Colon (tissue), 2 donors: ENCODE measurements at regions not wholly inside any gene's neighbourhood (a gene's known extent, or its start where the extent isn't known, plus 50 kb on each side); places are given as distances from the start of the nearest gene placed in this dataset.

Source experiments
- FAIRE-seq: peaks from 2 replicates; lab custom pipeline; 2012; peaks lifted over from hg19 to GRCh38; lab: Jason Lieb, UNC
- donor health status: control.
- donor health status: control.

DNA sequence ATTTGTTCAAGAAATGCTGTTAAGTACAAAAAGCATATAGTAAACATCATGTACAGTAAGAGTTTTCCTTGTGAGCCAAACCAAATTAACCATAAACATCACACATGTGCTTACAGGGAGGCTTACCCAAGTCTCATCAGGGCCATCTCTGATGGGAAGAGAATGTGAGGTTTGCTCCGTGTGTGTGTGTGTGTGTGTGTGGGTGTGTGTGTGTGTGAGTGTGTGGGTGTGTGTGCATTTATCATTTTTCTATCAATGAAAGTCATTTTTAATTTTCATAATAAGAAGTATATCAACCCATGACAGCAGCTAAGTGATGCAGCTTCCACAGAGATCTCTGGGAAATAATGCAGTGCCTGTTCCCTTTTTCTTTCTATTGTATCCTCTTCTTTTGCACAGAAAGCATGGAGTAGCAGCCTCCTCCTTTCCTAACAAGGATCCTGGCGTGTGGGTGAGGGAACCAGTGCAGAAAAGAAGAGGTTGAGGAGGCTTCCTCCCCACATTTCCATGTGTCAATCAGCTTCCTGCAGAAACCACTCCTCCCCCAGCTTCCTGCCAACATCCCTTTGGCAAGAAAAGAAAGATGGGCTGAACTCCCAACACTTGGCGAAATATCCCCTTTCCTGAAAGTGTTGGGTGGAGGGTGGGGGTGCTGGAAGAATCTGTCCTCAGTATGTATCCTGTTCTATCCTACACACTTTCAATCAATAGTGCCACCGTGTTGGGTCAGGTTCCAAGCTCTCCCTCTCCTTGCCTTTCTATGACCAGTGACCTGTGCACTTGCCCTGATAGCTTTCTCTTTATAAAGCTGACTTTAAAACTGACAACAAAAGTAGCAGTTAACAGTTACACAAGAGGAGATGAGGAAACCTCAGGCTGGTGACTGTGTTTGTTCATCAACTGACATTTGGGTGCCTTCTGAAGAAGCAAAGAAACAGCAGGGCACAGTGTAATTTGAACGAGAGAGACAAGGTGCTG is 251.8 kb upstream of the CITED2 start:
- no peak for FAIRE-seq

DNA sequence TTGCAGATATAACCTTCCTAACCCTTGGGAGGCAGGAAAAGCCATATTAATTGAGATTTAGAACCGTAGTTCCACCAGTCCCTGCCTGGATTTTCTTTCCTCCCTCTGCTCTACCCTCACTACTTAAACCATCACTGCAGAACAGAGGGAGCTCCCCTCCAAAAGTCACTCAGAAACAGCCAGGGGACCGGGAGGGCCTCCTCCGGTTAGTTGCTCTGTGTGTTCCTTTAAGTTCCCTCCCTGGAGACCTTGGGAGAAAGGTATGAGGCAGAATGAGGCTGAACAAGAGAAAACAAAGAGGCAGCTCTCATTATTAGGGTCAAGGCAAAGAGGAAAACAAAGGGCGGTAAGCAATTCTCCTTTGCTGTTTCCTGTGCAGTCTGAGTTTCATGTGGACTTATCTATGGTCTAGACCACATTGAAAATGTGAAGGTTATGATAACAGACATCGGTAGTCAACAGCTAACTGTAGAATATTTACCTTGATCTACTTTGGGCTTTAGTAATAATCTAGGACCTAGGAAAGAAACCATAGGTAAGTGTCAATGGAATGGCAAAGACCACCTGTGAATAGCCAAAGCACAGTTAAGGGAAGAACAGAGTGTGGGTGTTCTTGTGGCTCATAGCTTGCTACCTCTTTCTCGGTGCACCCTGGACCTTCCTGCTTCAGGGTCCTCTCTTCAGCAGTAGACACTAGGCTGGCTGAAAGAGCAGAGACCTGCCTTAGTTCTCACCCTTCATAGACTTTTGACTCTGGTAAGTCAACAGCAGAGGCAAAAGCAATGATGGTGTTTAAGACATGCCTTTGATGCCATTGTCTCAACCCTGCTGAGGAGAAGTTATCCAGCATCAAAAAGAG is 250.9 kb upstream of the CITED2 start:
- no peak for FAIRE-seq

DNA sequence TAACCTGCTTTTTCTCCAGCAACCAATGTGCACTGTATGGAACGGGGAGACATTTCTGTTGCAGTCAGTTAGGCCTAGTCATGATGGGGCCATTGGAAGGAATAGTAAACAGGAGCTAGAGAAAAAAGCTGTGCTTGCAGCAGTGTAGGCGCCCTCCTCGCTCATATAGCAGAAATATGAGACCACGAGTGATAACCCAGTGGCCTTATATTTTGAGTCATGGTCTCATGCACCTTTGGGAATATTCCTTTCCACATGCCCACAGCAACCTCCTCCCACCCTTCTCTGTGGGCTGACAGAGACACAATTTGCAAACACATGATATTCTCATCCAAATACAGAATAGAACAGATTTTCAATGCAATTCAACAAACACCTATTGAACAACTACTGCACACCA is 248.9 kb upstream of the CITED2 start:
- no peak for FAIRE-seq

DNA sequence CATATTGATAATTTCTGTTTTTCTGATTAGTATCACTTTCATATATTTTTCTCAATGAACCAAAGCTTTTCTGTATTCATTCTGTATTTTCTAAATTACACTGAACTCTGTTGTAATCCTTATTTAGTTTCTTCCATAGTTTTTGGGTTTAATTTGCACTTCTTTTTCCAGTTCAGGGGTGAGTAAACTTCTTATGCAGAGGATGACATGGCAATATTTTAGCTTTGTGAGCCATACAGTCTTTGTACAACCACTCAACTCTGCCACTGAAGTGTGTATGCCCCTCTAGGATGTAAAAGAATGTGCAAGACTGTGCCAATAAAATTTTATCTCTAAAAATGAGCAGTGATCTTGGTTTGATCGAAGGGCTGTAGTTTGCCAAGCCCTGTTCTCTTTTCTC is 239.0 kb upstream of the CITED2 start:
- no peak for FAIRE-seq

DNA sequence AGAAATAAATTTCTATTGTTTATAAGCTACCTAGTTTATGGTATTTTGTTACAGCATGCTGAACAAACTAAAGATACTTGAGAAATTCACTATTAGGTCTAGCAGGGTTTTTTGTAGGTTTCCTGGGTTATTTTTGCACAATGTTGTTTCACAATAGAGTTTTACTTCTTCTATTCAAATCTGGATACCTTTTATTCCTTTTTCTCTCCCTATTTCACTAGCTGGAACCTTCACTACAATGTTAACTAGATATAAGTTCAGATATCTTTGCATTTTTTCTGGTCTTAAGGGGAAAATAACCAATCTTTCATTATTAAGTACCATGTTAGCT is 237.7 kb upstream of the CITED2 start:
- no peak for FAIRE-seq

DNA sequence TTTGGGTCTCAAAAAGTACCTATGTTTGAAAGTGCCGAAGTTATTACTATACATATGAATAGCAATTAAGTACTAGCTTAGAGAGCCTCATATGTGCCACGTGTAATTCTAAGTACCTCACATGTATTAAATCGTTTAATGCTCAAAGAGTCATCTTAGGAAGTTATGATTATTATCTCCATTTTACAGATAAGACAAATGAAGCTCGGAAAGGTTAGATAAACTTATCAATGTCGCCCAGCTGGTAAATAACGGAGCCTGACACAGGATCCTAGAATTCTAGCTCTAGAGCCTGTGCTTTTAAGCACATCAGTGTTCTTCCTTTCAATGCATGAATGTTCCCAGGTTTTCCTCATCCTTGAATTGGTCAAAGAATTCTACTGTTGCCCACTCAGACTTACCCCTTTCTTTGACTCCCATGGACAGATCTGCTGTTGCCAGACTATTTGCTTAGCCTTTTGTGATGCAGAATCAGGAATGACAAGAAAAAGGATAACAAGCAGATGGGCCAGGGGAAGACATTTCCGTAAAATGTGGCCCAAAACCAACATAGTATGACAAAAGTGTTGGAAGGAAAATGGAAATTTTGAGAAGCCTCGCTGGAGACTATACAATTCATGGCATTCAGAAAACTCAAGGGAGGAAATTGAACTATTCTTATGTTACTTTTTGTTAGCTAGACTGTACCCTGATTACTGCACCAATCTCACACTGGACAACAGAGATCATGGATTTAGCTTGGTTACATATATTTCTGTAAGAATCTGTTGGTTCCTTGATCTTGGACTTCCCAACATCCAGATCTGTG is 237.1 kb upstream of the CITED2 start:
- FAIRE-seq: no peak

DNA sequence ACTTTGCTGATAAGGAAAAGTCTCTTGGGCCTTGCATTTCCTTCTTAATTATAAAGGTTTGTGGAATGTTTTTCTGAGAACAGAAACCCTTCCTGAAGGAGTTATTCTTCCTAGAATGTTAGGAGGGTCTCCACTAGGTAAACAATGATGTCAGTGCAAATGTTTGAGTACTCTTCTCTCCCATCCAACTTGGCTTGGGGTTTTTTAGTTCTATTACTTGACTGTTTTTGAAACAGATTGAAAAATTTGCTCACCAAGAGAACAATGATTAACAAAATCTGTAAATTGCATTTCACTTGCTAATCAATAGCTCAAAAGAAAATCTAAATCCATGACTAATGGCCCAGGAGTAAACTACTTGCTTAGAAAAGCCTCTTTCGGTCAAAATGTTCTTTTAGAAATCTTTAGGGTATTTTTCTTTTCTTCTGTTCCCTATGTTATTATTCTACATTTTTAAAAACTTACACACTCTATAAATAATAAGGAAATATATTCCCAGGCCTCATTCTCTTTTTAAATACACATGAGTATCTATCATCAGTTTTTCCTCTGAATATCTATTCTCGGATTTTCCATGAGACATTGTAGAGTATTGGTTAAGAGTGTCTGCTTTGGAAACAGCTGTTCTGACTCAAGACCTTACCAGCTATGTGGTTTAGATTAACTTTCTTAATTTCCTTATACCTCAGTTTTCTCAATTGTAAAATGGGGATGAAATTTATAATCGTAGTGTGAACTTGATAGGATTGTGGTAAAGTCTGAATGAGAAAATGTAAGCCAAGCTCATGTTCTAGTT is 234.2 kb upstream of the CITED2 start:
- FAIRE-seq: no peak

DNA sequence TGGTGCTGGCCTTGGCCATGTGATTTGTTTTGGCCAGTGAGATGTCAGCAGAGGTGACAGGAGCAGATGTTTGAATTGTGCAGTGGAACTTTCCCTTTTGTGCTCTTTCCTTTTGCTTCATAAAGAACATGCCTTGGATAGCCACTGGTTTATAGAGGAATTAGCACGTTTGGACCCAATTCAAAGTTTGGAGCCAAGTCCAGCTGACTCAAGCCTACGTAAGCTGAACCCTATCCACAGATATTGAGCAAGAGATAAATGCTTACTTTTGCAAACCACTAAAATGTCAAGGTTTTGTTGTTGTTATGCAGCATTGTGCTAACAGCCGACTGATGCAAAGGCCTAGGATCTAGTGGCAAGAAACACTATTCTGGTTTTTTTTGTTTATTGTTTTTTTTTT is 230.9 kb upstream of the CITED2 start:
- no peak for FAIRE-seq

DNA sequence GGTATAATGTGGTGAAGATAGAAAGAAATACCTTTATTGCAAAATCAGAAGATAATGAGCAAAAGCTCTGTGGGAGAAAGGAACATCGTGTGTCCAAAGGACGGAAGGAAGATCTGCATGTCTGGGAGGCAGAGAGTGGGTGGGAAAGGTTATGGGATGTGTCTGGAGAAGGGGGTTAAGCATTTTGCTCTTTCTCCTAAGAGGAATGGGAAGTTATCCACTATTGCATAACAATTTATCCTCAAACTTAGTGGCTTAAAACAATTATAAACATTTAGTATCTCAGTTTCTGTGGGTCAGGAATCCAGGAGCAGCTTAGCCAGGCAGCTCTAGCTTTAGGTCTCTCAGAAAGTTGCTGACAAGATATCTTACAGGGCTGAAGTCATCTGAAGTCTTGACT is 229.1 kb upstream of the CITED2 start:
- FAIRE-seq: no peak

DNA sequence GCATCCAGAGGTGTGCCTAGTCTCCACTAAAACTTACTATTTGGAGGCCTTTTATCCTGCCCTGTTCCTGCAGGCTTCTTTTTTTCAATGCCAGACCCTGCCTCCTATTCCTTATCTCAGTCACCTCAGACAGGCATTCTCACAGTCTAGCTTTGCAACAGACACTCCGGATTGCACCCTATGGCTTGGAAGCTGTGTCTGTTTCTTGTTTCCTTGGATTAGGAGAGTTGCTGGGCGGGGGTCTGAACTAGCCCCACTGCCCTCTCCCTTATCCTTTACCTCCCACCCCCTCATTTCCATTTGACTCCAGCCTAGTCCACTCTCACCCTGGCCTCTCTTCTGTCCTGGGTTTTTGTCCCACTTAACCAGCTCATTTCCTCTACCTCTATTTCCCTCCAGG is 228.1 kb upstream of the CITED2 start:
- FAIRE-seq: no peak

DNA sequence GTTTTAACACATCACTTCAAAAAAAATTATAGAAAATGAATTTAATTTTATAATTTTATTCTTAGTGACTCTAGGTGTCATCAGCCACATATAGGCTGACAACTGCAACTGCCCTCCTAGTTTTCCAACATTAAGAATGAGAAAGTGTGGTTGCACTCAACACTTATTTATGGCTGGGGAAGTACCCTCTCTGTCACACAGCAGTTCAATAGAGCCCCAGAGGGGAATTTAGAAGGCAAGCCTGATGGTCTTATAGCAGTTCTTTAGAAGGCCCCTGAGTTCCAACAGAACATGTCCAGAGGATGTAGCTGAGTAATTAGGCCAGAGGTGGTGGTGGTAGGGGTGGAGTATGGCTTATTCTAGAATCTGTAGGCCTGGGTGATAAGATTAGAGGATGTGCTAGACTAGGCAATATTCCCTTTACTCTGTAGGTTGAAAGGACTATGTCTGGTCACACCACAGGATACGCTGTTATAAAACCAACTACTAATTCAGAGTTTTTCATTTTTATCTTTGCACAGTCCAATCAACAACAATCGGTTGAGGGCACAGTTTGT is 226.5 kb upstream of the CITED2 start:
- FAIRE-seq: no peak

DNA sequence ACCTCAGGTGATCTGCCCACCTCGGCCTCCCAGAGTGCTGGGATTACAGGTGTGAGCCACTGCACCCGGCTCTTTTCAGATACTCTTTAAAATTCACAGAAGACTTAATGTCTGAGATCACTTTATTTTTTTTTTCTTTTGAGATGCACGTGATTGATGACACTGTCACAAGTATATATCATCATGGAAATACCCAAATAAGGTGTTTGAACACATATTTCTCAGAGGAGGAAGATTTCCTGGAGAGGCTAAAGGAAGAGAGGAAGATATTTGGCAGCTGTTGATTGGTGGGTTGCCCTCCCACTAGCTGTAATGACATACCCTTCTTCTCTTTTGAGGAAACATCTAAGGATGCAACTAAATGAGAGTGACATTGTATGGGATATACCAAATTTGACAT is 225.9 kb upstream of the CITED2 start:
- FAIRE-seq: no peak

DNA sequence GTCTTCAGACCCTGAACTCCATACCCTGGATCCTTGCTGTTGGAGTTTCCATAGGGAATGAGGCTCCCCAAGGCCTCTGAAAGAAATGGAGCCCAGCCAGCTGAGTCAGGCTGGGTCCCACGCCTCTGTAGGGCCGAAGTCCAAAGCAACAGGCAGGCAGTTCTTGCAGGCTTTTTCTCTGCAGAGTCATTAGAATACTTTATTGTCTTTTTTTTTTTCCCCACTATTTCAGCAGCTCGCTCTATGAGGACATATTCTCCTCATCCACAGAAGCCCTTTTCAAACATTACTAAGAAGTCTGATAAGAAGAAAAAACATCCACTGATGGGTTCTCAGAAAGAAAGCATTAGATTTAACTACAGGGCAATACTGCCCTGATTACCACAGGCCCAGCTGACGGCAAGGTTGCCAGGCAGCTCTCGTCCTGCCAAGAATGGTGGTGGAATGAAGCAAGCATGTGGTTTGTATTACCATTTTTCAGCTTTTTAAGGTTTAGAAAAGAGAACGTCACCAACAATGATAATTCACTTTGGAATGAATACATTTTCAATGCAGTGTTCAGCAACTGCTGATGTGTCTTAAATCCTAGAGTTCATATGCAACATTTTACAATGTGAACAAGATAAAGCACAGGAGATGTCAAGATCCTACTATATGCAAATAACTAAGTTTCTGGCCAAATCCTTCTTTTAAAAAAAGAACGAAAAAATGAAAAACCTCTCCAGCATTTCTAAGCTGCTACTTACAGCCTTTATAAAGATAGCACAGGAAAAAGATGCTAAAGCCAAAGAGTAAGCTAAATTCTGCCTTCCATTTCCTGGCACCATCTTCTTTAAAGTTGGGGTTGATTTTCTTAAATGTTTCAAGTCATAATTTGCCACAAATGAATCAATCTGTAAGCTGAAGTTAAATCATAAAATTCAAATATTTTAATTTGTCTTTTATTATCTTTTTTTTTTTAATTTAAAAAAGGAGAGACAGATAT is 223.6 kb upstream of the CITED2 start:
- peak; percentile 57 for FAIRE-seq

DNA sequence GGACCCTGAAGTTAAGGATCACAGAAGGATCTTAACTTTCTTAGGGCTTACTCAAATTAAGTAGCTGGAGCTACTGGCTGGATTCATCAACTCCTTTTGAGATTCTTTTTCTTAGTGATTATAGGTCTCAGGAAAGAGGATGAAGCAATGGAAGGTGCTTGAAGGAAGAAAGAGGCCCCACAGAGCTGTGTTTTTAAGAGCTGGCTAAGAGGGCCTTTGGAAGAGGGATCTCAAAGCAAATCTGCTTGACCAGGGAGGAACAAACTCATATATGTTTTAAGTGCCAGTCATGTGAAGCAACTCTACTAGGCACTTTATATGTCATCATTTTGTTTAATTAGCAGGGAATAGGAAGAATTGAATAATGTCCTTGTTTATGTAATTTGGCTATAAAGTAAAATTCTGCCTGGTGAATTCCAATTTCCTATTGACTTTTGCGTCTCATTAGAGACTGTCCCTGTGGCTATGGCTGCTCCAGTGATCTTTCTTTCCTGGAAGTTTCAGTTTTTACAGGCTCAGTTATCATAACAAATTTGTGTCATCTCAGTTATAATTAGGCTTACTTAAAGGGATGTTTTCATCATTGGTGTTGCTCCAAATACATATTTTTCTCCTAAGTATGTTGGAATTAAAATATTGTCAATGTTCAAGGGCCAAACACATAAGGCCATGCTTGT is 222.8 kb upstream of the CITED2 start:
- no peak for FAIRE-seq

DNA sequence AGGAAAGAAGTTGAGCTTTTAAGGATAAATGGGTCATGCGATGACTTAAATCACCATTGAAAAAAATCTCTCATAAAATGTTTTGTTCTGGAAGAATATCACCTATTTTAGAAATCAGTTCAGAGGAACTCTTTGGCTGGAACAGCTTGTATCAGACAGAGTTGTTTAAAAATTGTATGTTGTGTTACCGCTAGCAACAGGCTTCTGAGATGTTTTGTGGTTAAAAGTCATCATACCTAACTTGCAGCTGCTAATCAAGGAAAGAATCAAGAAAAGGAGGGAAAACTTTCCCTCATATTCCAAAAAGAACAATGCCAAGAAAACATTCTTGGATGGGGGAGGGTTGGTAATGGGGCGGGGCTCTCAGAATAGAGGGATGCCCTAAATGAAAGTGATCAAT is 220.7 kb upstream of the CITED2 start:
- FAIRE-seq: no peak

DNA sequence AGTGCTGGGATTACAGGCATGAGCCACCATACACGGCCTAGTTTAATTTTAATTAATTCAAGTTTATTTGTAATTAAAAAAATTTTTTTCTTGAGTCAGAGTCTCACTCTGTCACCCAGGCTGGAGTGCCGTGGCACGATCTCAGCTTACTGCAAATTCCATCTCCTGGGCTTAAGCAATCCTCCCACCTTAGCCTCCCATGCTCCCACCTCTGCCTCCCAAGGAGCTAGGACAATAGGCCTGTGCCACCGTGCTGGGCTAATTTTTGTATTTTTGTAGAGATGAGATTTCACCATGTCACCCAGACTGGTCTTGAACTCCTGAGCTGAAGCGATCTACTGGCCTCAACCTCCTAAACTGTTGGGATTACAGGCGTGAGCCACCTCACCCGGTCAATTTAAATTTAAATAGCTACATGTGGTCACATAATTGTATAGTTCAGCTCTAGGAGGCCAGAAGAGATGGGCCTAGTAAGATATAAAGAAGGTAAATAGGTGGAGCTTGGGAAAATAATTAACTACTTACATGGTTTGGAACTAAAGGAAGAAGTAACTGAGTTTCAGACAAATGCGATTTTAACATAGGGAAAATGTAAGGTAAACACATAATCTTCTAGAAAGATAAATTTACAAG is 220.0 kb upstream of the CITED2 start:
- FAIRE-seq: peak; percentile 49

DNA sequence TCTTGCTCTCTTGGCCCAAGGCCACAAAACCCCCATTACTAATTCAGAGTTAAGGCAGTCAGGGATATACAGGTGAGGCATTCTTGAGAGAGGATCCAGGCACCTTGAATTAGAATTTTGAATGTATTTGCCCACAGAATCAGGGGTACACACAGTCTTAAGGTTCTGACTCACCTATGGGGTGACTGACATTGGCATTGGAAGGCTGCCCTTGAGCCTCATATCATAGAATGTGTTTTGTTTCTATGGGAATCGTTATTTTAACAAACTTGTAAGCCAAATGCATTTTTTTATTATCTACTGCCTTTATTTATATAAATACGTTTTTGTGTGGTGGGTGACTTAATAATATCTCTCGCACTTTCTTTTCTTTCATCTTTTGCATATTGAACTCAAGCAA is 218.6 kb upstream of the CITED2 start:
- no peak for FAIRE-seq

DNA sequence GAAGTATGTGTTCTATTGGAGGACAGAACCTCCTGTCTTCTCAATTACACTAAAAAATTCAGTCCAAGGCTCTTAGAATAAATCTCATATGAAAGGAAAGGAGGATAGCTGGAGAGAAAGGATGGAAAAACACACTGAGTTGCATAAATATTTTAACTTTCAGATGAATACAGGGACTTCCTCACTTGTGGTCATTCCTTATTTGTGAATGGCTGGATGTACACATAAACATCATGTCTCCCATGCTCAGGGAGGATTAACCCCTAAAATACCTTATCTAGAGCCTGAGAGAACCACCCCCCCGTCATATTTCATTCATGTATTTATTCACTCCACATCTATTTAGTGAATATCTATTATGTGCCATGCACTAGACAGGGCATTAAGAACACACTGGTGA is 217.6 kb upstream of the CITED2 start:
- no peak for FAIRE-seq
